ENCODE measurements at regions not wholly inside any gene's neighbourhood (a gene's known extent, or its start where the extent isn't known, plus 50 kb on each side); places are given as distances from the start of the nearest gene placed in this dataset.

DNA sequence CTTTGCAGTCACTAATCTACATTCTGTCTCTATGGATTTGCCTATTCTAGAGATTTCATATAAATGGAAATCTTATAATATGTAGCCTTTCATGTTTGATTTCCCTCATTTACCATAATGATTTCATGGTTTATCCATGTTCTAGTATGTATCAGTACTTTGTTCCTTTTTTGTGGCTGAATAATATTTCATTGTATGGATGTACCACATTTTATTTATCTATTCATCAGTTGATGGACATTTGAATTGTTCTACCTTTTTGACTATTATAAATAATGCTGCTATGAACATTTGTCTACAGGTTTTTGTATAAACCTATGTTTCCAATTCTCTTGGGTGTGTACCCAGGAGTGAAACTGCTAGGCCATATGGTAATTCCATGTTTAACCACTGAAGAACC, 221.1 kb downstream of the ICOS start:
- TF ChIP-seq CTCF (IDR thresholded peaks at IDR 0.05) (no peak), POLR2A (IDR thresholded peaks at IDR 0.05) (no peak)

All from lower leg skin (tissue), 3 donors.